Type B pancreatic cell (in vitro differentiated cells): ENCODE measurements at regions not wholly inside any gene's neighbourhood (a gene's known extent, or its start where the extent isn't known, plus 50 kb on each side); places are given as distances from the start of the nearest gene placed in this dataset.

ENCODE experiments used
- DNase-seq: peaks from one replicate; pipeline ENCODE4 v3.0.0; 2021; ENCODE audit warnings: mixed read lengths; ENCODE audit not compliant: unreplicated experiment; ENCODE audit errors: extremely low spot score
- H3K27ac Mint-ChIP-seq: 2 replicates; pipeline ENCODE4 v1.8.0; 2021; ENCODE audit warnings: mild to moderate bottlenecking, mixed read lengths
- H3K27me3 Mint-ChIP-seq: 2 replicates; pipeline ENCODE4 v1.8.0; 2021; ENCODE audit warnings: mixed read lengths
- H3K36me3 Mint-ChIP-seq: 2 replicates; pipeline ENCODE4 v1.8.0; 2021; ENCODE audit warnings: mixed read lengths
- H3K4me1 Mint-ChIP-seq: one replicate; pipeline ENCODE4 v1.8.0; 2021; ENCODE audit warnings: mixed read lengths; ENCODE audit not compliant: unreplicated experiment
- H3K4me3 Mint-ChIP-seq: 2 replicates; pipeline ENCODE4 v1.8.0; 2021; ENCODE audit warnings: mild to moderate bottlenecking, mixed read lengths
- H3K9me3 Mint-ChIP-seq: 2 replicates; pipeline ENCODE4 v1.8.0; 2021; ENCODE audit warnings: mixed read lengths
- TF ChIP-seq, protein P1 (sequence below): fragments of 200-600 bp; sonication (generic); conservative IDR thresholded peaks from 2 replicates; pipeline ENCODE4 v1.5.0; 2021; ENCODE audit warnings: antibody characterized with exemption, mild to moderate bottlenecking

DNA sequence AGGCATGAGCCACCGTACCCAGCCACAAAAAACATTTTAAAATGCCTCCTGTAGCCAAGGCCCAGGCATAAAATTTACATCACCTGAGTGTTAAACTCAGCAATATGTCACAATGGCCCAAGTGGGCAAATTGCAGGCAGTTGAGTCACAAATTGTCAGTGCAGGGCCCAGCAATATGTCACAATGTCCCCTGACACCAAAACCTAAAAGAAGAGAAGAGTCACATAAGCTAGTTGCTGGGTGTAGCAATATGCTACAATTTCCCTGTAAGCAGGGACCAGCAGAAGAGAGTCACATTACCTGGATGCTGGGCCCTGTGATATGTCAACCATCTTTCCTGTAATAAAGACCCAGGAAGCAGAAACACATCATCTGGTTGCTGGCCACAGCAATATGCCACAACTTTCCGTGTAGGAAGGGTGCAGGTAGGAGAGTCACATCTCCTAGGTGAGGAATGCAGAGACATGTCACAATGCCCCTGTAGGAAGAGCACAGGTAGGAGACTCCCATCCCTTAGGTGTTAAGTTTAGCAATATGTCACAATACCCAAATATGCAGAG, 136.0 kb upstream of the ZNF91 start:
- Mint-ChIP-seq H3K9me3 (peaks cover 5% of the 10 kb centered on the region), H3K4me3 (no peak overlapping the region), H3K27ac (no peak overlapping the region)

DNA sequence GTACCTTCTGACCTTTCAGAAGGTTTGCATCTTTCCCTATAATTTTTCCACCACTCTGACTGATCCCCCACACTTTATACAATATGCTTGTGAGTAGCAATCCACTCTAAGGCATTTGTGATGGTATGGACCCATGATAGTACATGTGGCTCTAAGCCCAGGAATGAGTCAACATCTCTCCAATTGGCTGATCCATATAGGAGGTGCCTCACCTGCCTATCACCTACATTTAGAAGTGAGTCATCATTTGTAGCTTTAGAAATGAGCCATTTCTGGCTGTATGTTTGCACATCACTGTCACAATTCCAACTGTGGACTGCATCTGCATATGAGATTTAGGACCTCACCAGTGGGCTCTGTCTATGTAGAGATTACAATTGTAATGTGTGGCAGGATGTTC, 133.1 kb upstream of the ZNF91 start:
- Mint-ChIP-seq H3K27ac (no peak overlapping the region), H3K27me3 (no peaks in the 10 kb centered on the region), H3K4me1 (no peaks in the 10 kb centered on the region), H3K4me3 (no peak overlapping the region), H3K9me3 (peaks cover 11% of the 10 kb centered on the region), H3K36me3 (peaks cover 4% of the 10 kb centered on the region)
- TF ChIP-seq, protein P1, sequence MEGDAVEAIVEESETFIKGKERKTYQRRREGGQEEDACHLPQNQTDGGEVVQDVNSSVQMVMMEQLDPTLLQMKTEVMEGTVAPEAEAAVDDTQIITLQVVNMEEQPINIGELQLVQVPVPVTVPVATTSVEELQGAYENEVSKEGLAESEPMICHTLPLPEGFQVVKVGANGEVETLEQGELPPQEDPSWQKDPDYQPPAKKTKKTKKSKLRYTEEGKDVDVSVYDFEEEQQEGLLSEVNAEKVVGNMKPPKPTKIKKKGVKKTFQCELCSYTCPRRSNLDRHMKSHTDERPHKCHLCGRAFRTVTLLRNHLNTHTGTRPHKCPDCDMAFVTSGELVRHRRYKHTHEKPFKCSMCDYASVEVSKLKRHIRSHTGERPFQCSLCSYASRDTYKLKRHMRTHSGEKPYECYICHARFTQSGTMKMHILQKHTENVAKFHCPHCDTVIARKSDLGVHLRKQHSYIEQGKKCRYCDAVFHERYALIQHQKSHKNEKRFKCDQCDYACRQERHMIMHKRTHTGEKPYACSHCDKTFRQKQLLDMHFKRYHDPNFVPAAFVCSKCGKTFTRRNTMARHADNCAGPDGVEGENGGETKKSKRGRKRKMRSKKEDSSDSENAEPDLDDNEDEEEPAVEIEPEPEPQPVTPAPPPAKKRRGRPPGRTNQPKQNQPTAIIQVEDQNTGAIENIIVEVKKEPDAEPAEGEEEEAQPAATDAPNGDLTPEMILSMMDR = no peak
- no peak for DNase-seq

More for the DNA sequence above, 136.0 kb upstream of the ZNF91 start:
- no peak for DNase-seq
- H3K36me3 Mint-ChIP-seq = peaks cover 4% of the 10 kb centered on the region
- TF ChIP-seq, protein P1 = no peak
- no peaks in the 10 kb centered on the region for H3K27me3 Mint-ChIP-seq
- no peaks in the 10 kb centered on the region for H3K4me1 Mint-ChIP-seq

DNA sequence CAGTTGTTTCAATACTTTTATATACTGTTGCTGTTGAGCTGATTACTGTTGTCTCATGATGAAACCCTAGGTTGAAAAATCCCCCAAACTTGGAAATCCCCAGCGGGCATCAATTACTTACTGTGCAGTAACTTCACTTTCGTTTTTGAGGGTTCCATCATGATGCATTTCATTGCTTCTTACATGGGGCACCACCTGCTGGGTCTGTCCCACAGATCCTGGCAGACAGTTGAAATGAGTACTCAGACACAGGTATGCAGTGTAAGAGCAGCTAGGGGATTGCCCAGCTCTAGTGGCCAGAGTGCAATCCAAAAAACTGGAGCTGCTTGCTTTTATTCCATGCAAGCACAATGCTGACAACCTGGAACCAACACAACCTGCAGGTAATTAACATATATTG, 132.5 kb upstream of the ZNF91 start:
- H3K4me1 Mint-ChIP-seq = no peaks in the 10 kb centered on the region
- DNase-seq = no peak
- H3K4me3 Mint-ChIP-seq = no peak overlapping the region
- peaks cover 11% of the 10 kb centered on the region for H3K9me3 Mint-ChIP-seq
- TF ChIP-seq, protein P1 = no peak
- no peaks in the 10 kb centered on the region for H3K27me3 Mint-ChIP-seq
- H3K36me3 Mint-ChIP-seq = peaks cover 4% of the 10 kb centered on the region
- no peak overlapping the region for H3K27ac Mint-ChIP-seq

DNA sequence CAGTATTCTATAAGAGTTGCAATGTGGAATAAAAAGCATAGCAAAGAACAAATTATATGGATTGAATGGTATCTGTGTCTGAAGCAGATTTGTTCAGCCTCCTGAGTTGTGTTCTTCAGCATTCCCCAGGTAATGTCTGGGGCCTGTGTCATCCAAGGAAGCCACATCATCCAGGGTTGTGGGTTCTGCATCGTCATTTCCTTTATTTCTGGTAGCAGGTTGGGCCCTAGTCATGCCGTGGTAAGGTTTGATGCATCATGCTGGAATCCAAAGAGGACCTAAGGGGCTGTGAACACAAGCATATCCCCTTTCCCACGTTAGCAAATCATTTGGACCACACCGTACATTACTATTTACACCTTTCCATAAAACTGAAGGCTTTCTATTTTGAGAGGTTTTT, 131.0 kb upstream of the ZNF91 start:
- H3K4me3 Mint-ChIP-seq = no peak overlapping the region
- no peaks in the 10 kb centered on the region for H3K27me3 Mint-ChIP-seq
- no peak overlapping the region for H3K27ac Mint-ChIP-seq
- H3K36me3 Mint-ChIP-seq = peaks cover 4% of the 10 kb centered on the region
- H3K4me1 Mint-ChIP-seq = no peaks in the 10 kb centered on the region
- TF ChIP-seq, protein P1 = no peak
- peaks cover 17% of the 10 kb centered on the region for H3K9me3 Mint-ChIP-seq
- no peak for DNase-seq

DNA sequence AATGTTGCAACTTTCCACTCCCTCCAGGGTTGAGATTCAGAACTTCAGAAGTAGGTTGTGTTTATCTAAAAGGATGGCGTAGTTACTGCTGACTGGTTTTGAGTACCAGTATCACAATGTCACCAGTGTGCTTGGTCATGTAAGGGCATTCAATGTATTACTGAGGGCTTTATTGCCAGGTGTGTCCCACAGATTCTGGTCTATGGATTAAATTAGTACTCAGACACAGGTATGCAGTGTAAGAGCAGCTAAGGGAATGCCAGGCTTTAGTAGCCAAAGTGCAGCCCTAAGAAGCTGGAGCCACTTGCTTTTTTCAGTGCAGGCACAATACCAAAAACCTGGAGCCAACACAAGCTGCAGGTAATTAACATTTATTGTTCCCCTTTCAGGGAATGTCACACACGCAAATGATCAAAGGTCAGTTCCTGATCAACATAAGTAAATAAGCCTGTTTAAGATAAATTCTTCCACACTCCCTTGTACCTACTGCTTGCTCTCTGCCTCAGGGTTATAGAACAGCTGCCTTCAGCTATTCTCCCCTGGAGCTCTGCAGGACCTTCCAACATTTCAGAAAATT, 130.1 kb upstream of the ZNF91 start:
- no peak for DNase-seq
- TF ChIP-seq, protein P1 = no peak
- Mint-ChIP-seq H3K9me3 (peaks cover 23% of the 10 kb centered on the region), H3K27me3 (no peaks in the 10 kb centered on the region), H3K36me3 (peaks cover 4% of the 10 kb centered on the region), H3K4me1 (no peaks in the 10 kb centered on the region), H3K27ac (no peak overlapping the region), H3K4me3 (no peak overlapping the region)

DNA sequence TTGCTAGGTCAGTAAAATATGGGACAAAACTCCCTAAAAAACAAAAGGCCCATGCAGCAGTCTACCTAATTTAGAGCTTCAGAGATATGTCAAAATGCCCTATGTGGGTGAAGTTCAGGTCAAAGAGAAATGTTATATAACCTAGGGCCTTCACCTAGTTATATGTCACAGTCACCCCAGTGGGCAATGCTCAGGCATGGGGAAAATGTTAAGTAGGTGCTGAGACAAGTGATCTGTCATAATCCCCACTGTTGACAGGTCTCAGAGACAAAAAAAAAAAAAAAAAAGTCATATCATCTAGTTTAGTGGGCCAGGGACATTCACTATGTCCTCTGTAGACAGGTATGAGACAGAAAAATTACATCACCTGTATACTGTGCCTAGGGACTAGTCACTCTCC, 128.6 kb upstream of the ZNF91 start:
- no peak for DNase-seq
- TF ChIP-seq, protein P1 = no peak
- Mint-ChIP-seq H3K36me3 (peaks cover 4% of the 10 kb centered on the region), H3K4me1 (no peaks in the 10 kb centered on the region), H3K4me3 (no peak overlapping the region), H3K27me3 (no peaks in the 10 kb centered on the region), H3K9me3 (peaks cover 30% of the 10 kb centered on the region), H3K27ac (no peak overlapping the region)
